ENCODE measurements at regions not wholly inside any gene's neighbourhood (a gene's known extent, or its start where the extent isn't known, plus 50 kb on each side); places are given as distances from the start of the nearest gene placed in this dataset.
"Not testable (repeated sequence)": the region's sequence is repeated elsewhere in the genome, so short reads cannot be mapped to it uniquely, and the experiment has no call there.

DNA sequence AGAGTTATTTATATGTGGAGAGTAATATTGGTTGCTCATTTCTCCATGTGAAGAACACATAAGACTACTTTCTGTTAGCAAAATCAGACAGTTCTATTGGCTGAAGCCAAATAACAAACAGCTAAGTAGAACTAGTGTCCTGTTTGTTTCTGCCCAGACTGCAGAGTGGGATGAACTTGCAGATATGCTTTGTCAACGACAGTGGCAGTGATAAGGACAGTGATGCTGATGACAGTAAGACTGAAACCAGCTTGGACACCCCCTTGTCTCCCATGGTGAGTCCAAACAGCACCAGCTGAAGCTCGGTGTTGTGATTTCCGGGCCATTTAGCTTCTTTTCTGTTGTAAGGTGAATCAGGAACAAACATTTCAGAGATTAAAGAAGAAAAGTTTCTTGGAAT lies 102.6 kb upstream of the IL12A start:
- DNase-seq: no peak

DNA sequence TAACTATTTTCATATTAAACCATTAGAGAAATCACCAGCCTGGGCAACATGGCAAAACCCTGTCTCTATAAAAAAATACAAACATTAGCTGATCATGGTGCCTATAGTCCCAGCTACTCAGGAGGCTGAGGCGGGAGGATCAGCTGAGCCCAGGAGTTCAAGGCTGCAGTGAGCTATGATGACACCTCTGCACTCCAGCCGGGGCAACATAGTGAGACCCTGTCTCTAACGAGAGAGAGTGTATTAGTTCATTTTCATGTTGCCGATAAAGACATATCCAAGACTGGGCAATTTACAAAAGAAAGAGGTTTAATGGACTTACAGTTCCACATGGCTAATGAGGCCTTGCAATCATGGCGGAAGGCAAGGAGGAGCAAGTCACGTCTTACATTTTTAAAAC lies 102.1 kb upstream of the IL12A start:
- DNase-seq: not testable (repeated sequence)

DNA sequence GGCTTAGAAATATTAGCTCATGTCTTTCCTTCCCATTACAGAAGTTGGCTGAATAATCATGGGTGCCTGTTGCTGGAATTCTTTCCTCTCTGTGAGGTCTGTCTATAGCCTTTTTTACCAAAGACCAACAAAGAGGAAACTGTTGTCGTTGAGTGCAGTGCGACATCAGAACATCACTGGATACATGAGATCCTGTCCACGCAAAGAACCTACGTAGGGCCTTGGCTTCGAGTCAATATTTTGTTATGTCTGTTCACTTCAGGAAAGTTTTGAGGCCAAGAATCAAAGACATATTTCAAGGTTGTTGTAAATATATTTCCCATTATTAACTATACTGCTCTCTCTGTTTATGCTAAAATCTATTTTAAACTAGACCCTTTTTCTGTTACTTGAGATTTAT lies 101.5 kb upstream of the IL12A start:
- DNase-seq: no peak

DNA sequence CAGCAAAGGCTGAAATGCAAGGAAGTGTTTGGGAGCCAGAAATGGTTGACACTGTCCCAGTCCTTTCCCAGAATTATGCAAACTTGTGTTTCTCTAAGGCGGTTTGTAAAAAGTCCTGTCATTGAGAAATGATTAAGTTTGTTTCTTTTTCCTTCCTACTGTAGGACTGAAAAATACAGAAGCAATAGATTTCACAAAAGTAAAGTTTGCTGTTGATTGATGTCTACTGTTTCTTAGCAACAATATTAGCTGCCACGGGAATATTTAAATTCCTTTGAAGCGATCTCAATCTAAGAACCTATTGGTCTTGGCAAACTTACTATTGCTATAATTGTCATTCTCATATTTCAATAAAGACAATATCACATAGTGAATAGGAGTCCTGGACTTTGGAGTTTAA lies 100.7 kb upstream of the IL12A start:
- DNase-seq: no peak

DNA sequence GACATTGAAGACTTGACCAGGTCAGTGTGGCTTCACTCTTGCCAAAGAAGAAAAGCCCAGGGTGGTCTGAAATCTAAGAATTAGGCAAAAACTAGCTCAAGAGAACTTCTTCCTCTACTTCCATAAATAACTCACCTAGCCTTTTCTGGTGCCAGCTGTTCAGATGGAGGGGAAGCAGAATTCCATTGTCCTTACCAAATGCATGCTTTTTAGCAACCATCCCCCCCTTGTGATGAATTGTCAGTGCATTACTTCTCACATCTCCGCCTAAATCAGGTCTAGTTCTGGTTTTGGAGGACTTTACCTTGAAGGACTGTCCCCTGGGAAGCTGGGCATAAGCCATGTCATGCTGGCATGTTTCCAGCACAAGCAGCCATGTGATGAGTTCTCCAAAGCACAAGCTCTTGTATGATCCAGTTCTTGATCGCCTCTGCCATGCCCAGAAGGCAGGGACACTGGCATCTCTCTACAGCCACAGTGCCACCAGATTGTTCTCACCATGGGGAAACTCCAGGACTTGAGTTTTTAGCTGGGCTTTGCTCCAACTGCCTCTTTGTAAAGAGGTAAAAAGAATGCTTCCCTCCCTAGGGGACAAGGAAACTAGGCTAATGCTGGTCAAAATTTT lies 96.4 kb upstream of the IL12A start:
- no peak for DNase-seq

DNA sequence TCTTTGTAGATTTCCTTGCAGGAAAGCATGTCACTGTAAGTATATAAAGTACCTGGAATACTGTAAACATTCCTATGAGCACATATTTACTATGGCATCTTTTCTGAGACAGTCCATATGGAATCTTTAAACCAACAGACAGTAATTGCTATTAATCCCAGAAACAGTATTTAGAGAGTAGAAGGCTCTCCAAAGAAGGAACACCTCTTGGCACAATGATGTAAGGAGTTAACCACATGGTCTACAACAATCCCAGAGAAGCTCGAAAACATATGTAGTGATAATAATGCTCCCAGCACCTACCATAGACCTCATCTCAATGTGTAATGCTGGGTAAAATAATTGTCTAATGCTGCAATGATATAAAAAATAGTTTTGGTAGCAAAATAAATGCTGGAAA lies 95.8 kb upstream of the IL12A start:
- no peak for DNase-seq

DNA sequence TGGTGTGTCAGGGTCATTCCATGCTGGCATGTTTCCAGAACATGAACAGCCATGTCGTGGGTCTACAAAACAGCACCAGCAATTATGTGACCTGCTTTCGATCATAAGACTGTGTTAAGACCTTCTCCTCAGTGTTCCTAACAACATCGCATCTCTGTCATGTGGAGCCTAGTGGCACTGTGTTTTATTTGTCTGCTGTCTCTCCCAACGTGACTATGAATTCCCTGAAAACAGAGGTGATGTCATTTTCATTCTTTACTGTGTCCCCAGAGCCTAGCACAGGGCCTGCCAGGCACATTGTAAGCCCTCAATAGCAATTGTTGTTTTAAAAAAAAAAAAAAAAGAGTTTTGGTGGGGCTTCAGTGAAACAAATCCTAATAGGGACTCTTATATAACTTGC lies 94.2 kb upstream of the IL12A start:
- DNase-seq: no peak

DNA sequence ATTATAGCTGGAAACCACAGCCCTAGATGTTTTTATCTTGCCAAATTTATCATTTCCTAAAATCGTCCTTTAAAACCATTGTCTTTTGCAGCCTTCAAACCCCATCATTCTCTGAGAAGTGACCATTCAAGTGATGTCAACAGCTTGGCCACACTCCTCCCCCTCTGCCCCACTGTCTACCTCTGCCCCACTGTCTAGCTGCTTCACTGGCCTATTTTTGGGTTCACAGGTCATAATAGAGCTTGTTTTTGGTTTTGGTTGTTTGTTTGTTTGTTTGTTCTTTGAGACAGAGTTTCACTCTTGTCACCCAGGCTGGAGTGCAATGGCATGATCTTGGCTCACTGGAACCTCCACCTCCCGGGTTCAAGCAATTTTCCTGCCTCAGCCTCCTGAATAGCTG lies 93.2 kb upstream of the IL12A start:
- no peak for DNase-seq

DNA sequence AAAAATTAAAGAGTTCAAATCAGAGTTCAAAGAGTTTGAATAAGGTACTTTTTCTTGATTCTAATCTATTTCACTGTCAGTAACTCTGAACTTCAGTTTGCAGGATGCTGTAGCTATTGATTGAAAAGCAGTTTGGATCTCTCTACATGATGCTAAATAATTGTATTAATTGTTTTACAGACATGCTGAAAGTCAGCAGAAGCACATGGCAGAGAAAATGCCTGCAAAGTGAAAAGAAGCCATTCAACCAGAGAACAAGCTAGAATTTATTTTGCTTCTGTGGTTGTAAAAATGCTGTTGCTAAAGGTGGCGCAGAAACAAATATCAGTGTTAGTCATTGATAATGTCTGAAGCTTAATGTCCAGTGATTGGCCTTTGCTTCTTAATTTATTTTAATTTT lies 92.1 kb upstream of the IL12A start:
- DNase-seq: no peak

DNA sequence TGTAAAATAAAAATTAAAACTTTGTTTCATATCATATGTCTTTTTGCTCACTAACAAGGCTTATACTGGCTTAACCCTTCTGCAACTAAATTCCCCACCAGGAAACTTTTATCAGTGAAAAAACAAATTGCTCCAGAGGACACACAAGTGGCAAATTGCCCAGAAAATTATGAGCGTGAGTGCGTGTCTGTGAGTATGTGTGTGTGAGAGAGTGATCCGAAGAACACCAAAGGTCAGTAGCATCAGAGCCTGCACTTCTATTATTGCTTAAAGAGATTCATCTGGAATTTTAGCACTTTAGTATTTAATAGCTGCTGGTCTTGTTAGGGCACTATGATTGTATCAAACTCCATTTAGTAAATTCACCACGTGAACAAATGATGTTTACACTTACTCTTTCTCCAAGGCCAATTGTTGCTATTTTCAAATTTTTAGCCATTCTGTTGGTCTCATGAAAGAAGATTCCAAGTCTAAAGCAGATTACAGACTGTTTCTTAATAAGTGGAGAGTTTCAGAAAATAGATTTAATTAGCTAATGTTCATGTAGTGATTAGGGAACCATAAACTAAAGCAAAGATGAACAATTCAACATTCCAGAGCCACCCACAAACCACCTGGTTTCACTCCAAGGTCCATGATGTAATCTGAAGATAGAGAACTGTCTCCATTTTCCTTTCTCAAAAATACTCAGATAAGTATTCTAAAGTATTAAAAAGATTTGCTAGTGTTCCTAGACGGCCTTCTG lies 91.1 kb upstream of the IL12A start:
- peak; percentile 33 for DNase-seq

DNA sequence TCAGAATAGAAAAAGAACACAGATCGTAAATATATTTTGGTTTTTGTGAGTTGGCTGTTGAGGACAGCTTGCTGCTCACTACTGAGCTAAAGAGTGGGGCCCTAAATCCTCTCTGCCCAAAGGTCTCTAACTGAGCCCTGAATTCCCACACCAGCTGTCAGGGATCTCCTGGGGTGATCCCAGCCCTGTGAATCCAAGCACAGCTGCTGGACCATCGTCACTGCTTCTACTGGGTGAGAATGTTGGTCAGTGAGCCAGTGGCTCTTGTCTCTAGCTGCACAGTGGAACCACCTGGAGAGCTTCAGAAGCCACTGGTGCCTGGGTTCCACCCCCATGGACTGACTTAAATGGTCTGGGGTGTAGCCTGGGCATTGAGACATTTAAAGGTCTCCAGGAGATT lies 90.5 kb upstream of the IL12A start:
- DNase-seq: no peak

DNA sequence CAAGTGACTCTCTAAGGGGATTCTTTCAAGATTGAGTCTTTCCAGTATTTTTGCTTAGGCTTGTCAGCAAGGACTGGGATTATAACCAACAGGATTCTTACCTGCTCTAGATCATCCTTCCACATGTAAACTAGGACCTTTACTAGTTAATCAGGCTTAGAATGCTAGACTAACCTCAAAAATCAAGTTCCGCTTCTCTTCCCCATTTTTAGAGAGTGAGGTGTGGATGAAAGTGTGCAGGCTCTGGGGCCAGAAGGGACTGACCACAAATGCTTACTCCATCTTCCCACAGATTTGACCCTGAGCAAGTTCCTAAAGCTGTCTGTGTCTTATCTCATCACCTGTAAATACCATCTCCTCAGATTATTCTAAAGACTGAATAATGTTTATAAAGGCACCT lies 89.5 kb upstream of the IL12A start:
- DNase-seq: no peak

DNA sequence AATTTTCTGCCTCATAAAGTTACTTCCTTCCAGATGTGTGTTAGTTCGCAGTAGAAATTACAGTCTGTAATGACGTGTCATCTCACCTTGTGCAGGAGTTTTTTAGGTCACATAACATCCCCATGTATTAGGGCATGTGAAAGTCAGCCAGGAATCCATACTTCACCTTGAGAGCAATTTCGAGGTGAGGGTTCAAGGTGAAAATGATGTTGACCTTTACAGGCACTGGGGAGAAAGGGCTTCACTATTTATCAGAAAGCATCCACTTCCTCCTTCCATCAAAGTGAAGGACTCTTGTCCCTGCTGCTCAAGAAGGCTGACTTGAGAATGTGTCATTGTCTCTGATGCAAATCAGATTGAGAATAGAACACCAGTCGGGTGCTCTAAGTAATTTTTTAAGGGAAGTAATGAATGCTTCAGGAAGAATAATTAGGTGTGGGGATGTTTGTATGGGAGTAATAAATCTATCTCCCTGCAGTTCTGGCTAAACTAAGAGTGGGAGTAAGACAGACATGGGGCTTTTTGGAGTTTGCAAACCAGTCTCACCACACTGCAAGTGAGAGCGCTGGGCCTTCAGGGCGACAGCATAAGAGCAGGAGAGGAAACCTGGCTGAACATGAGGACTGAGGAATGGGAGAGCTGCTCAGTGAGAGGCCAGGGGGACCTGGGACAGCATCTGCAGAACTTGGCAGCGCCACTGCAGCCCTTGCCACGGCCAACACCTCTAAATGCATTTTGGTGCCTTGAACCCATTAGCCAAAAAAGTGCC lies 85.9 kb upstream of the IL12A start:
- DNase-seq: no peak

DNA sequence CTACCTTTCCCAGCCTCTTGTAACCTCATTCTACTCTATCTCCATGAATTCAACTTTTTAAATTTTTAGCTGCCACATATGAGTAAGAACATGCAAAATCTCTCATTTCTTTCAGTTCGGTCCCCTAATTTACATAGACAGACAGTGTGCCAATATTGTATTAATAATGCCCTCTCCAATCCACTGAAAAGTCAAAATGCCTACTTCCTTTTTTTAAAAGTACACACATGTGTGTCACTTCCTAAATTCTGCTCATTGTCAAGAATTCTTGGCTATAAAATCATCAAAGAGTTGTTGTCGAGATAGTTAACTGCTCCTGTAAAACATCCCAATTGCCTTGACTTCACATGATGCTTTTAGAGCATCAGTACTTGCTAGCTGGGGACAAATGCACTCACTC lies 84.2 kb upstream of the IL12A start:
- no peak for DNase-seq

DNA sequence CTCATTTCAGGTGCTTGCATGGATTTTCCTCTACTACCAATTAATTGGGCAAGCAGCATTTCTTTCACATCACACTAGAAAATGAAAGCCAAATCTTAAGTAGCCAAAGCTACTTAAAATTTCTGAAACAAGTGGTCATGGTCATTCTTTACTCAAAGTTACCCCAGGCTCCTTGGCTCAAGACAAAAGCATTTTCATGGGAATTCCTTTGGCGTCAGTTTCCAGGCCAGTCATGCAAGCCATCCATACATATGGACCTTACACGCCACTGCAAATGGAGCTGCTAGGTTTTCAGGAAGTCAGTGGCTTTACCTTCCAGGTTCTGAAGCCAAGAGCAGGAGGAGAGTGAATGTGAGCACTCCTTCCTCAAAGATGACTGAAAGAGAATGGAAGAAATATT lies 83.7 kb upstream of the IL12A start:
- no peak for DNase-seq

DNA sequence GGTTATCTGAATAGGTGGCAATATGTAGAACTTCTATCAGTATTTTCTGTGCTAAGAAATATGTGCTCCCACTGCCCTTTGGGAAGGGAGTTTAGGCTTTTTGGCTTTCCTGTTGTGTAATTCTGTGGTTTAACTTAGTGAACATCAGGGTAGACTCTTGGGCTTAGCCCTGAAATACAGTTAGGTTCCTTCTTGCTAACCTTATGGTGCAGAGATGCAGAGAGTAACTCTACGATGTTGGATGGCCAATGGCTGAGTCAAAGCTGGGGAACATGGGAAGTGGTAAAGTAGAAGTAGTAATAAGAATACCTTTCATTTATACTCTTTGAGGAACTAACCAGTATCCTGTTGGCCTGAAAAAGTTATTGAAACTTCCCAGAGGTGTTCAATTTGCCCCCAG lies 80.8 kb upstream of the IL12A start:
- peak; percentile 42 for DNase-seq

DNA sequence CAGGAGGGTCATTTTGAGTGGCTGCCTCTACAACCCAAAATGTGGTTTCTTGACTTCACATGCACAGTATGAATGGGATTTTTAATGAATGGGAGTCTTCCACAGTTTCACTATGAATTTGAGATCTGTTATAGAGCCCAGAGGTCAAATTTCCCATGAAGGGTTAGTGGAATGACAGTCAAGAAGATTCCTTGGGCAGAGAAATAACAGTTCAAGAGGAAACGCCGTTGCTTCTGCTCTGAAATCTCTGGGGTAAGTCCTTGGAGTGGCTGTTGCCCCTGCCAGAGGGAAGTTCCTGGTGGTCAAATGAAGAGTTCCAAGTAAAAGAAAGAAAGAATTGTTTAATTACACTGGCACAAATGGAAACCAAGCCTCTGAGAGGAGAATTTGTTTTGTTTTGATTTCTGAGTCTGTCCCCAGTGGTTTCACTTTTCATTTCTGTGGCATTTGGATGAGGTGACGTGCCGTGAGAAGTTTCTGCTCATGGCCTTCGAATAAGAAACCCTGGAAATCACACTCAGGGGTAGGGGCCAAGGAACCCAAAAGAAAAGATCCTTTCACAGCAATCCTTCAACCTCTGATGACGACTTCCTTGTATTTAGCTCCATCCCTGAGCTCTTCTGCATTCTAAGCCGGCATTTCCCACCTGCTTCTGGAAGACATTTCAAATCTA lies 77.5 kb upstream of the IL12A start:
- no peak for DNase-seq

DNA sequence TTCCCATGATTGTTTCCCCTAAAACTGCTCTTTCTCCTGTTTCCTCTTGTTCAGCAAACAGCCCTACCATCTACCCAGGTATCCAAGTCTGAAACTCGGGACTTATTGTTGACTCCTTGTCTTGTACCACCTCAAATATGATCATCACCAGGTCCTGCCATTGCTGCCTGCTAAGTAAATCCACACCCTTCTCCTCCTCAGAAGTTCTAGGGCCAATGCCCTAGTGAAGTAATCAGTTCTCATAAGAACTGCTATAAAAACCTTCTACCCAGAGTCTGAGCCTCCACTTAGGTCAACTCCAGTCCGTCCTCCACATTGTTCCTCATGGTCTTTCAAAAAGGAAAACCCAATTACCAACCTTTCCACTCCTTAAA lies 77.0 kb upstream of the IL12A start:
- no peak for DNase-seq

DNA sequence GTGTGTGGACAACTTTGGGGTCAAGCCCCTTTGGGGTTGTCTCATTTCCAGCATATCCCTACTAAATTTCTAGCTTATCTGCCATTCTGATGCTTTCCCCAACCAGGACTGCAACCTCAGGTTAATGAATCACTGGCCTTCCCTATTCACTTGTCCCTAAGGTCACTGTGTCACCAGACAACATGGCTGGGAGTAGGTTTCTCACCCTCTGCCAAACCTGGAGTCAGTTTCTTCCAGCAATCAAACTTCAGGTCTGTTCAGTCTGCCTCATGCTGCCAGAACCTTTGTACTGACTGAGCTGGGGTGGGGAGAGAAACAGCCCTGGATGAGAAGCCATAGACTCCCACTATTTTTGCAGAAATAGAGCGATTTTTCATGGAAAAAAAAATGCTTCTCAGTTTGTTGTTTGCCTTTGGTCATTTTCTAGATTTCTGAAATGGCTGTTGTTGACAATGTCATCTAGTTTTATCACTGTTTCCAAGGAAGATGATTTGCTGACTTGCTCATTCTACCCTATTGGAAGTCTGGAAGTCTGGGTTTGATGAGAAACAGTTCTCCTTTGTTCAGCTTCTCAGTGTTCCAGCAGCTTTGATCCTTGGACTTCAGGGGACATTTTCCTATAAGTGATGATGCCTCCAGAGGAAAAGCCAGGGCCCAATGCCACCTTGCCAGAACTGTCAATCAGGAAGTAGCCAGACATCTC lies 74.8 kb upstream of the IL12A start:
- no peak for DNase-seq

DNA sequence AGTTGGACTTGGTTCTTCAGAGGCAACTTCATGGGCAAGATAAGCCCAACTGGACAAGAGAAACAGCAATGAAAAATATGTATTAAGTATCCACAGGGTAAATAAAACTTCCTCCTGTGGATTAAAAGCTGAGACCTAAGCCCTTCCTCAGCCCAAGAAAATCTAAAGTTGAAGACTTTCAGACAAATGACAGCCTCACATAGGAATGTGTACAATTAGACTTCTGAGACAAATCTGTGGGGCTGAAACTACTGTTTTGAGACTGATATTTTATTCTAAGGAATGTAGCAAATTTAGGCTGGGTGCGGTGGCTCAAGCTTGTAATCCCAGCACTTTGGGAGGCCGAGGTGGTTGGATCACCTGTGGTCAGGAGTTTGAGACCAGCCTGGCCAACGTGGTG lies 74.2 kb upstream of the IL12A start:
- DNase-seq: no peak

DNA sequence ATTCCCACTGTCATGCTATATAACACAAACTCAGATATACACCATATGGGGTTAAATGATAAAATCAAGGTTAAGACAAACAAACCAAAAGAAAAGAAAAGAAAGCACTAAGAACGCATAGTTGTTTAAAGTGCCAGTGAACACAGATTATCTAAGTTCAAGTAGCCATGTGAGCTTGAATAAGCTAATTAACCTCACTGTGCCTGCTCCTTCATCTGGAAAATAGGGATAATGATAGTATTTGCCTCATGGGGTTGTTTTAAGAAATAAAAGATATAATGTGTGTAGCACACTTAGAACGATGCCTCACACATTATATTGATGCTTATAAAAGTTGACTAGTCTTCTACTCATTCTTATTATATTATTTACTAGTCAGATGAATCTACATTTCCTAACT lies 72.6 kb upstream of the IL12A start:
- DNase-seq: no peak

DNA sequence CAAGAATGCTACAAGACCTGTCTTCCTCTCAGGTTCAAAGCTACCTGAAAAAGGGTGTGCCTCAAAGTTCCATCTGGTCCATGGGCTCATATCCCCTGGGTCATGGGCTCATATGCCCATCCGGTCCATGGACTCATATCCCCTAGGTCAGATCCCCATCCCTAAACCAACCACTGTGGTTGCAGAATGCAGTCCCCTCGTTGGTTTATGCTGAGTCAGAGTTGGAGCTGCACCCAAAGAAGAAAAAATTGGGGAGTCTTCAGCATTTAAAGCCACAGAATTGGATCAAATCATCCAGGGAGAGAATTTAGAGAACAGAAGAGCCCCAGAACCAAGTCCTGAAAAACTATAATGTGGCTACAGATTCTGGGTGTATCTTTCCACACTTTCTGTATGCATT lies 71.5 kb upstream of the IL12A start:
- DNase-seq: no peak

DNA sequence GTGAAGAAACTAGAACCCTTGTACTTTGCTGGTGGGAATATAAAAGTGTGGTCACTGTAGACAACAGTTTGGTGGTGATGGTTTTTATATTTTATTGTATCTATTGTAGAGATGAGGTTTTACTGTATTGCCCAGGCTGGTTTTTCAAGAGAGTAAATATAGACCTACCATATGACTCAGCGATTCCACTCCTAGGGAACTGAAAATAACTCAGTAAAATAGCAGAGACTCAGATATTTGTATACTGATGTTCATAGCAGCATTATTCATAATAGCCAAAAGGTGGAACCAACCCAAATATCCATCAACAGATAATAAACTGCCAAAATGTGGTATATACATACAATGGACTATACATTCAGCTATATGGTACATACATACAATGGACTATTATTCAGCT lies 68.8 kb upstream of the IL12A start:
- DNase-seq: no peak

All from hematopoietic multipotent progenitor cell treated with erythropoietin and hydrocortisone succinate and interleukin-3 and kit ligand, for 6 days (in vitro differentiated cells).